H9 (cell line): ENCODE measurements at regions not wholly inside any gene's neighbourhood (a gene's known extent, or its start where the extent isn't known, plus 50 kb on each side); places are given as distances from the start of the nearest gene placed in this dataset.

Experiments used
- DNase-seq: peaks from one replicate; pipeline ENCODE4 v3.0.0-alpha.2; 2017
- H2AFZ ChIP-seq: one replicate; pipeline ENCODE4 v1.6.1; 2013; ENCODE audit warnings: mild to moderate bottlenecking, low read length, control low read depth, moderate library complexity
- H2AK5ac ChIP-seq: 2 replicates; pipeline ENCODE4 v1.6.1; 2013; ENCODE audit warnings: low read length, control low read depth, mixed read lengths; ENCODE audit not compliant: insufficient read length
- H2BK120ac ChIP-seq: one replicate; pipeline ENCODE4 v1.6.1; 2013; ENCODE audit warnings: low read depth, mild to moderate bottlenecking, low read length, control low read depth, inconsistent platforms; ENCODE audit not compliant: poor library complexity, severe bottlenecking
- H2BK12ac ChIP-seq: 2 replicates; pipeline ENCODE4 v1.6.1; 2013; ENCODE audit warnings: low read length, control low read depth, mixed read lengths, low read depth; ENCODE audit not compliant: insufficient read length
- H2BK15ac ChIP-seq: 2 replicates; pipeline ENCODE4 v1.6.1; 2013; ENCODE audit warnings: low read depth, low read length, control low read depth
- H2BK20ac ChIP-seq: one replicate; pipeline ENCODE4 v1.6.1; 2013; ENCODE audit warnings: low read depth, mild to moderate bottlenecking, low read length, control low read depth, inconsistent platforms; ENCODE audit not compliant: poor library complexity, severe bottlenecking
- H2BK5ac ChIP-seq: 2 replicates; pipeline ENCODE4 v1.6.1; 2013; ENCODE audit warnings: low read length, control low read depth, mixed read lengths; ENCODE audit not compliant: insufficient read length
- H3K14ac ChIP-seq: 2 replicates; pipeline ENCODE4 v1.6.1; 2013; ENCODE audit warnings: low read length, control low read depth; ENCODE audit not compliant: insufficient read depth
- H3K18ac ChIP-seq: 2 replicates; pipeline ENCODE4 v1.6.1; 2013; ENCODE audit warnings: low read depth, mild to moderate bottlenecking, mixed read lengths, low read length, control low read depth; ENCODE audit not compliant: insufficient read length
- H3K23ac ChIP-seq: 2 replicates; pipeline ENCODE4 v1.6.1; 2013; ENCODE audit warnings: low read length, control low read depth, mixed read lengths, low read depth; ENCODE audit not compliant: insufficient read length
- H3K23me2 ChIP-seq: 2 replicates; pipeline ENCODE4 v1.6.1; 2013; ENCODE audit warnings: low read depth, mild to moderate bottlenecking, mixed read lengths, low read length, control low read depth; ENCODE audit not compliant: insufficient read length, poor library complexity, severe bottlenecking
- H3K27ac ChIP-seq: 2 replicates; pipeline ENCODE4 v1.5.1; 2013; ENCODE audit warnings: low read length, control low read depth, mixed read lengths, low read depth; ENCODE audit not compliant: insufficient read length
- H3K27me3 ChIP-seq: 2 replicates; pipeline ENCODE4 v1.6.1; 2013; ENCODE audit warnings: low read length, control low read depth, inconsistent platforms; ENCODE audit not compliant: insufficient read depth
- H3K4ac ChIP-seq: 2 replicates; pipeline ENCODE4 v1.6.1; 2013; ENCODE audit warnings: low read depth, mild to moderate bottlenecking, control low read depth, inconsistent platforms, low read length, moderate library complexity
- H3K4me1 ChIP-seq: 2 replicates; pipeline ENCODE4 v1.6.1; 2013; ENCODE audit warnings: low read length, control low read depth, inconsistent platforms; ENCODE audit not compliant: insufficient read depth
- H3K4me2 ChIP-seq: 2 replicates; pipeline ENCODE4 v1.6.1; 2013; ENCODE audit warnings: low read length, control low read depth, mixed read lengths; ENCODE audit not compliant: insufficient read length, insufficient read depth
- H3K56ac ChIP-seq: 2 replicates; pipeline ENCODE4 v1.6.1; 2013; ENCODE audit warnings: low read depth, mild to moderate bottlenecking, mixed read lengths, low read length, control low read depth; ENCODE audit not compliant: insufficient read length
- H3K79me1 ChIP-seq: 2 replicates; pipeline ENCODE4 v1.6.1; 2013; ENCODE audit warnings: low read depth, mild to moderate bottlenecking, moderate library complexity, low read length, control low read depth, inconsistent platforms; ENCODE audit not compliant: insufficient read depth, poor library complexity, severe bottlenecking
- H3K79me2 ChIP-seq: 2 replicates; pipeline ENCODE4 v1.6.1; 2013; ENCODE audit warnings: low read length, control low read depth, inconsistent platforms; ENCODE audit not compliant: insufficient read depth
- H3K9ac ChIP-seq: 2 replicates; pipeline ENCODE4 v1.6.1; 2013; ENCODE audit warnings: low read length, control low read depth, mixed read lengths; ENCODE audit not compliant: insufficient read length; ENCODE audit errors: extremely low read depth
- H3K9me3 ChIP-seq: one replicate; pipeline ENCODE4 v1.6.1; 2013; ENCODE audit warnings: low read depth, low read length, inconsistent platforms; ENCODE audit not compliant: control insufficient read depth
- H3T11ph ChIP-seq: one replicate; pipeline ENCODE4 v1.6.1; 2013; ENCODE audit warnings: mild to moderate bottlenecking, low read length, control low read depth, inconsistent platforms
- H4K20me1 ChIP-seq: one replicate; pipeline ENCODE4 v1.6.1; 2013; ENCODE audit not compliant: control insufficient read depth, insufficient read length, insufficient read depth
- H4K5ac ChIP-seq: 2 replicates; pipeline ENCODE4 v1.6.1; 2013; ENCODE audit warnings: low read depth, mild to moderate bottlenecking, mixed read lengths, low read length, control low read depth; ENCODE audit not compliant: insufficient read length
- H4K8ac ChIP-seq: replicated peaks from 2 replicates; pipeline ENCODE4 v1.6.1; 2013; ENCODE audit warnings: low read length, control low read depth, mixed read lengths, low read depth; ENCODE audit not compliant: insufficient read length
- H4K91ac ChIP-seq: 2 replicates; pipeline ENCODE4 v1.6.1; 2013; ENCODE audit warnings: low read depth, mild to moderate bottlenecking, moderate library complexity, mixed read lengths, low read length, control low read depth; ENCODE audit not compliant: insufficient read length
- H3K27ac Mint-ChIP-seq, 3 experiments: 2 replicates in 2 of 3; 3 replicates in 1 of 3; pipeline ENCODE4 v1.8.0; 2020 to 2021; ENCODE audit warnings: mixed read lengths in 3 of 3, mild to moderate bottlenecking in 1 of 3, moderate library complexity in 1 of 3
- H3K27me3 Mint-ChIP-seq: 2 replicates; pipeline ENCODE4 v1.8.0; 2021; ENCODE audit warnings: low read depth, mild to moderate bottlenecking, moderate library complexity, mixed read lengths
- H3K36me3 Mint-ChIP-seq, 3 experiments: 2 replicates in 2 of 3; 3 replicates in 1 of 3; pipeline ENCODE4 v1.8.0; 2020 to 2021; ENCODE audit warnings: low read depth in 3 of 3, mixed read lengths in 3 of 3; ENCODE audit not compliant: insufficient read depth in 1 of 3
- H3K4me1 Mint-ChIP-seq, 2 experiments: 2 replicates each; pipeline ENCODE4 v1.8.0; 2020; ENCODE audit warnings: mixed read lengths in 2 of 2
- H3K4me3 Mint-ChIP-seq, 2 experiments: 2 replicates in 1 of 2; 3 replicates in 1 of 2; pipeline ENCODE4 v1.8.0; 2020 to 2021; ENCODE audit warnings: mild to moderate bottlenecking in 2 of 2, mixed read lengths in 2 of 2, moderate library complexity in 1 of 2
- H3K9me3 Mint-ChIP-seq, 2 experiments: 2 replicates in 1 of 2; 3 replicates in 1 of 2; pipeline ENCODE4 v1.8.0; 2020; ENCODE audit warnings: mild to moderate bottlenecking in 2 of 2, mixed read lengths in 2 of 2, moderate library complexity in 1 of 2
- CTCF ChIP-seq: fragments of 200-600 bp; sonication (generic); conservative IDR thresholded peaks from 3 replicates; pipeline ENCODE4 v1.8.0; 2021; ENCODE audit warnings: antibody characterized with exemption, mild to moderate bottlenecking
- WGBS: extraction: QIAGEN DNeasy Blood & Tissue Kit; methylation state at CpG from one replicate; pipeline ENCODE4 v1.1.7; 2013; ENCODE audit warnings: missing lambda C conversion rate, low lambda C conversion rate, mixed read lengths; ENCODE audit not compliant: insufficient read length; ENCODE audit errors: extremely low coverage; 5-methylcytosine and 5-hydroxymethylcytosine counted together

DNA sequence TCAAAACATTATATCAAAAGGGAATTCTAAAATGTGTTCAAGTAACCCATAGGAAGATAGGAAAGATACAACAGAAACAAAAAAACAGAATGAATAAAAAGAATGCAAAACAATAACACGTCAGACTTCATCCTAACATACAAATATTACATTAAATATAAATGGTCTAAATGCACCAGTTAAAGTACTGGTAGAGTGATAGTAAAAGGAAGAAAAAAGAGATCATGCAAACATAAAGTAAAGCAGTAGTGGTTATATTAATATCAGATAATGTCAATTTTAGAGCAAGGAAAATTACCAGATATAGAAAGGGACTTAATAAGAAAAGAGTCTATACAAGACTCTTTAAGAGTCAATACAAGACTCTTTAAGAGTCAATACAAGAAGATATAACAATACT is 755.7 kb downstream of the MCTP2 start:
- Histone ChIP-seq H3K4me2 (no peak overlapping the region), H3K27ac (no peak overlapping the region), H2BK120ac (no peak overlapping the region), H3K9me3 (no peaks in the 10 kb centered on the region), H3K4me1 (no peaks in the 10 kb centered on the region), H4K20me1 (no peaks in the 10 kb centered on the region), H3K23me2 (no peaks in the 10 kb centered on the region), H3K23ac (no peak overlapping the region), H4K5ac (no peak overlapping the region), H3K79me1 (no peaks in the 10 kb centered on the region), H2BK15ac (no peak overlapping the region), H2AK5ac (no peak overlapping the region), H3T11ph (no peak overlapping the region), H4K8ac (no peak overlapping the region), H3K14ac (no peak overlapping the region), H3K56ac (no peak overlapping the region), H2AFZ (no peak overlapping the region), H3K18ac (no peak overlapping the region), H3K4ac (no peak overlapping the region), H2BK5ac (no peak overlapping the region), H3K27me3 (no peaks in the 10 kb centered on the region), H2BK20ac (no peak overlapping the region), H2BK12ac (no peak overlapping the region), H3K79me2 (no peaks in the 10 kb centered on the region), H4K91ac (no peak overlapping the region), H3K9ac (no peak overlapping the region)
- H3K9me3 Mint-ChIP-seq: peaks cover 4 to 8% of the 10 kb centered on the region in 2 experiments; a peak in 3 of 5 replicates
- no peak for DNase-seq
- TF ChIP-seq CTCF: no peak
- H3K27ac Mint-ChIP-seq: no peak overlapping the region
- no peaks in the 10 kb centered on the region for H3K27me3 Mint-ChIP-seq
- no CpG with 5 or more reads among the region's 1 CpG for WGBS
- H3K4me1 Mint-ChIP-seq: no peaks in the 10 kb centered on the region
- H3K4me3 Mint-ChIP-seq: no peak overlapping the region
- peaks cover 0 to 12% (median 0%) of the 10 kb centered on the region in 3 experiments; a peak in 3 of 7 replicates for H3K36me3 Mint-ChIP-seq
